ENCODE measurements at regions not wholly inside any gene's neighbourhood (a gene's known extent, or its start where the extent isn't known, plus 50 kb on each side); places are given as distances from the start of the nearest gene placed in this dataset.

GRCh38 chr9:19870988-19871387 lies 82.2 kb upstream of the SLC24A2 start:
- BruUV-seq (replicated peaks): no TSS peak
- intact Hi-C loops (cut with micrococcal nuclease): no loop called here
- TF ChIP-seq JUN (IDR thresholded peaks at IDR 0.05; ENCODE audit: borderline replicate concordance, insufficient read depth, insufficient read length, low read depth): no peak
- TF ChIP-seq MAX (IDR thresholded peaks at IDR 0.05; ENCODE audit: insufficient read depth, insufficient read length): no peak
- Histone ChIP-seq H3K27me3 (ENCODE audit: control insufficient read depth in 2 of 2, insufficient read depth in 2 of 2, low read length in 2 of 2) (no peaks in the 10 kb centered on the region), H3K79me2 (ENCODE audit: control insufficient read depth, insufficient read depth, low read length) (no peaks in the 10 kb centered on the region), H2AFZ (ENCODE audit: low read depth, low read length) (no peak overlapping the region), H3K9me1 (replicated peaks; ENCODE audit: control insufficient read depth, extremely low read depth, insufficient read depth, low read length) (no peaks in the 10 kb centered on the region), H3K27ac (ENCODE audit: insufficient read depth, low read depth, low read length) (no peak overlapping the region), H3K9ac (replicated peaks; ENCODE audit: extremely low read depth, insufficient read depth, low read length) (no peak overlapping the region), H4K20me1 (replicated peaks; ENCODE audit: control insufficient read depth, extremely low read depth, insufficient read depth, low read length) (no peaks in the 10 kb centered on the region), H3K36me3 (ENCODE audit: control insufficient read depth in 2 of 2, extremely low read depth in 1 of 2, insufficient read depth in 2 of 2, low read length in 2 of 2) (no peaks in the 10 kb centered on the region), H3K9me3 (replicated peaks; ENCODE audit: control insufficient read depth, insufficient read depth, low read length) (no peaks in the 10 kb centered on the region), H3K4me2 (ENCODE audit: insufficient read depth, low read length) (no peak overlapping the region), H3K4me3 (replicated peaks in 1 of 3; ENCODE audit: insufficient read depth in 1 of 3, low read depth in 1 of 3, low read length in 3 of 3) (no peak overlapping the region), H3K4me1 (ENCODE audit: control insufficient read depth, extremely low read depth, insufficient read depth, low read length) (no peaks in the 10 kb centered on the region)
- FAIRE-seq: no peak
- POLR2A ChIA-PET: no interaction called here
- DNase-seq (ENCODE audit: low read depth, low spot score): no peak
- dilution Hi-C loops (cut with MboI; ENCODE audit: extremely low pct_ligation_motif_present, low sequenced_read_pairs): no loop called here
- CTCF ChIA-PET: no interaction called here

- no peak for DNase-seq (ENCODE audit: low read depth, low spot score)
- no peak overlapping the region for H3K27ac ChIP-seq (ENCODE audit: insufficient read depth, low read depth, low read length)
- H3K9me1 ChIP-seq (replicated peaks; ENCODE audit: control insufficient read depth, extremely low read depth, insufficient read depth, low read length): no peaks in the 10 kb centered on the region
- no peak overlapping the region for H3K9ac ChIP-seq (replicated peaks; ENCODE audit: extremely low read depth, insufficient read depth, low read length)
- TF ChIP-seq POLR2AphosphoS5 (IDR thresholded peaks at IDR 0.05; ENCODE audit: insufficient read depth, low read depth, low read length) (no peak), MAX (IDR thresholded peaks at IDR 0.05; ENCODE audit: insufficient read depth, insufficient read length) (no peak), JUN (IDR thresholded peaks at IDR 0.05; ENCODE audit: borderline replicate concordance, insufficient read depth, insufficient read length, low read depth) (no peak), GATA2 (IDR thresholded peaks at IDR 0.05; ENCODE audit: insufficient read depth, insufficient read length, low read depth, low read length) (no peak), CTCF (IDR thresholded peaks at IDR 0.05; ENCODE audit: extremely low read depth in 1 of 2, insufficient read depth in 1 of 2, low read depth in 1 of 2, low read length in 2 of 2) (no peak), FOS (IDR thresholded peaks at IDR 0.05; ENCODE audit: borderline replicate concordance, insufficient read depth, low read length) (no peak), POLR2A (IDR thresholded peaks at IDR 0.05; ENCODE audit: low read depth, low read length) (no peak), MYC (IDR thresholded peaks at IDR 0.05; ENCODE audit: low read depth, low read length) (no peak), EZH2 (IDR thresholded peaks at IDR 0.05; ENCODE audit: borderline replicate concordance, low read depth, low read length, severe bottlenecking) (no peak)
- no peak for FAIRE-seq
- H2AFZ ChIP-seq (ENCODE audit: low read depth, low read length): no peak overlapping the region
- BruUV-seq (replicated peaks): no TSS peak
- no peak overlapping the region for H3K4me2 ChIP-seq (ENCODE audit: insufficient read depth, low read length)
- H3K36me3 ChIP-seq (ENCODE audit: control insufficient read depth in 2 of 2, extremely low read depth in 1 of 2, insufficient read depth in 2 of 2, low read length in 2 of 2): no peaks in the 10 kb centered on the region
- ChIA-PET POLR2A (no interaction called here), CTCF (no interaction called here)
- H3K9me3 ChIP-seq (replicated peaks; ENCODE audit: control insufficient read depth, insufficient read depth, low read length): no peaks in the 10 kb centered on the region
- intact Hi-C loops (cut with micrococcal nuclease) (no loop called here), dilution Hi-C loops (cut with MboI; ENCODE audit: extremely low pct_ligation_motif_present, low sequenced_read_pairs) (no loop called here)
- no peaks in the 10 kb centered on the region for H3K27me3 ChIP-seq (ENCODE audit: control insufficient read depth in 2 of 2, insufficient read depth in 2 of 2, low read length in 2 of 2)
- H3K4me3 ChIP-seq (replicated peaks in 1 of 3; ENCODE audit: insufficient read depth in 1 of 3, low read depth in 1 of 3, low read length in 3 of 3): no peak overlapping the region
- H3K79me2 ChIP-seq (ENCODE audit: control insufficient read depth, insufficient read depth, low read length): no peaks in the 10 kb centered on the region
- no peaks in the 10 kb centered on the region for H4K20me1 ChIP-seq (replicated peaks; ENCODE audit: control insufficient read depth, extremely low read depth, insufficient read depth, low read length)
- H3K4me1 ChIP-seq (ENCODE audit: control insufficient read depth, extremely low read depth, insufficient read depth, low read length): no peaks in the 10 kb centered on the region
Observed at GRCh38 chr9:19840953-19841352, 52.1 kb upstream of the SLC24A2 start.

All from endothelial cell of umbilical vein (primary cell).